BLaER1 (cell line): ENCODE measurements at regions not wholly inside any gene's neighbourhood (a gene's known extent, or its start where the extent isn't known, plus 50 kb on each side); places are given as distances from the start of the nearest gene placed in this dataset.
A peak's percentile ranks its signal among the peaks of the same experiment; 100 is the strongest.

Experiments
- H3K27ac ChIP-seq: shearing (Covaris generic); formaldehyde crosslinking; 2 replicates; pipeline ENCODE4 v1.8.1; 2022
- H3K27me3 ChIP-seq: shearing (Covaris generic); formaldehyde crosslinking; 2 replicates; pipeline ENCODE4 v1.8.1; 2022
- H3K36me3 ChIP-seq: shearing (Covaris generic); formaldehyde crosslinking; 2 replicates; pipeline ENCODE4 v1.8.1; 2022
- H3K4me1 ChIP-seq: shearing (Covaris generic); formaldehyde crosslinking; 2 replicates; pipeline ENCODE4 v1.8.1; 2022
- H3K4me2 ChIP-seq: shearing (Covaris generic); formaldehyde crosslinking; 2 replicates; pipeline ENCODE4 v1.8.1; 2022
- H3K4me3 ChIP-seq: shearing (Covaris generic); formaldehyde crosslinking; 2 replicates; pipeline ENCODE4 v1.8.1; 2022
- H3K9ac ChIP-seq: shearing (Covaris generic); formaldehyde crosslinking; 2 replicates; pipeline ENCODE4 v1.8.1; 2022
- H3K9me3 ChIP-seq: shearing (Covaris generic); formaldehyde crosslinking; 2 replicates; pipeline ENCODE4 v1.8.1; 2022
- H4K20me1 ChIP-seq: shearing (Covaris generic); formaldehyde crosslinking; 2 replicates; pipeline ENCODE4 v1.8.1; 2022
- Cebpa-rat ChIP-seq: shearing (Covaris generic); IDR thresholded peaks from 2 replicates; pipeline ENCODE4 v1.8.1; 2022

DNA sequence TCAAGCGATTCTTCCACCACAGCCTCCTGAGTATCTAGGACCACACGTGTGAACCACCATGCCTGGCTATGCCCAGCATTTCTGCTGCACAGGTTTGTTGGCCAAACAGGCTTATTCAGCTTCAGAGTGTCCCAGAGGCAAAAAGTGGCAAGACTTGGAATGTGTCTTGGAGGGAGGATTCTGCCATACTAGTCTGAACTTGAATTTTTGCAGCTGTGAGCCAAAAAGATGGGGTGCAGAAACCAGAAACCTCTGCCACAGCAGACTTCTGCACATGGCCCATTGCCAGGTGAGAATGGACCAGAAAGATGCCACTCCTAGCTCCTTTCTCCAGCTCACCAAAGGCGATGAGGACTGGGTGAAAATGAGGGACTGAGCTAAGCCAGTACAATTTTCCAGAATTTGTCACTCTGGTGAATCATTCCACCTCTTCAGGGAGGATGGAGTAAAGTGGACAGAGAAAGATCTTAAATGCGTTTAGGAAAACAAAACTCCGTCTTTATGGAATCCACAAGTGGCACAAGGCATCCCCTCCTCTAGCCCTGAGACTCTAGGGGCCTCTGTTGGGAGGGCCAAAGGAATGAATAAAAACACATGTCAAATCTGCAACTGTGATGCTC lies 369.1 kb upstream of the CLNK start:
- Histone ChIP-seq H3K27ac (no peak overlapping the region), H3K4me1 (peaks cover 9% of the 10 kb centered on the region; the same call in 1 of the 2 replicates), H3K4me3 (no peak overlapping the region), H3K4me2 (peak overlapping the region; percentile 7; the same call in 1 of the 2 replicates), H3K27me3 (no peaks in the 10 kb centered on the region), H3K9ac (no peak overlapping the region), H4K20me1 (no peaks in the 10 kb centered on the region), H3K36me3 (no peaks in the 10 kb centered on the region), H3K9me3 (no peaks in the 10 kb centered on the region)
- TF ChIP-seq Cebpa-rat = no peak

- H3K4me3 ChIP-seq = no peak overlapping the region
- no peak overlapping the region for H3K4me2 ChIP-seq
- no peaks in the 10 kb centered on the region for H4K20me1 ChIP-seq
- H3K9ac ChIP-seq = no peak overlapping the region
- H3K27me3 ChIP-seq = no peaks in the 10 kb centered on the region
- H3K9me3 ChIP-seq = peaks cover 7% of the 10 kb centered on the region; the same call in 1 of the 2 replicates
- H3K36me3 ChIP-seq = no peaks in the 10 kb centered on the region
- TF ChIP-seq Cebpa-rat = no peak
- H3K27ac ChIP-seq = no peak overlapping the region
- peaks cover 9% of the 10 kb centered on the region; the same call in 1 of the 2 replicates for H3K4me1 ChIP-seq
Measured at GRCh38 chr4:11051181-11051580, 366.6 kb upstream of the CLNK start.

DNA sequence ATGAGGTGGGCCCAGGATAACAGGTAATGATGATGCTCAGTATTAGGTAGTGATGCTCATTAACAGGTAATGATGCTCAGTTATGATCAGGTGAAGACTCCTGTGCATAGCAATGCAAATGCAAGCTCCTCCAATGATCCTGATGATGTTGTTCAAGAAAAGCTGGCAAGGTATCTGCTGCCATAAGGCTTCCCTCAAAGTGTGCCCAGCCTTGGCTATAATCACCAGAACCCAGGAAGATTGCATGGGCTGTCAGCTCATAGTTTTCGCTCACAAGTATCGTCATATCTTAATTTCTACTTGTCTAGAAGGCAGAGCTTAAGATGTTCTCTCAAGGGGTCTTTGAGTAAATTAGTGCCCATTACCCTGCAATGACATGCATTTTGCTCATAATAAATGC lies 366.2 kb upstream of the CLNK start:
- Histone ChIP-seq H3K27me3 (no peaks in the 10 kb centered on the region), H3K27ac (no peak overlapping the region), H4K20me1 (no peaks in the 10 kb centered on the region), H3K4me3 (no peak overlapping the region), H3K9me3 (peaks cover 11% of the 10 kb centered on the region), H3K9ac (no peak overlapping the region), H3K4me1 (peaks cover 9% of the 10 kb centered on the region; the same call in 1 of the 2 replicates), H3K36me3 (no peaks in the 10 kb centered on the region), H3K4me2 (no peak overlapping the region)
- TF ChIP-seq Cebpa-rat = no peak

DNA sequence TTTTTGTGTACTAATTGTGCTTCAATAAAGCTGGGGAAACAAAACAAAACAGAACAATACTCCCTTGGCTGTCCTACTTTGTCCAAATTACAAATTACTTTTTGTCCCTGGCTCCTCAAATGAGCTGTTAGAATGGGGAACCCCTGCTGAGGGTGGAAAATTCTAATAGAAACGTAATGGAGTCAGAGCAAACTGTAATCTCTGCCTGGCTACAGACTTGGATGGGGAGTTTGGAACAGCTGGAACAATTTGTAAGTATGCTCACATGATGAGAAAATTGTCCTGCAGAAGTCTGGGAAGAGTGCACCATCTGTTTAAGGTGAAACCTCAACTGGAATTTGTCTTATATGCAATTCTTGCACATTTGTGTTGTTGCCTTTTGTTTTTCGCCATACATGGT lies 364.4 kb upstream of the CLNK start:
- Histone ChIP-seq H3K36me3 (no peaks in the 10 kb centered on the region), H3K27ac (no peak overlapping the region), H4K20me1 (no peaks in the 10 kb centered on the region), H3K9me3 (peaks cover 17% of the 10 kb centered on the region), H3K4me1 (peaks cover 8% of the 10 kb centered on the region), H3K4me2 (no peak overlapping the region), H3K27me3 (no peaks in the 10 kb centered on the region), H3K4me3 (no peak overlapping the region), H3K9ac (no peak overlapping the region)
- TF ChIP-seq Cebpa-rat = no peak

- no peaks in the 10 kb centered on the region for H4K20me1 ChIP-seq
- H3K4me1 ChIP-seq = peaks cover 17% of the 10 kb centered on the region
- peaks cover 17% of the 10 kb centered on the region for H3K9me3 ChIP-seq
- H3K27ac ChIP-seq = no peak overlapping the region
- no peak overlapping the region for H3K4me3 ChIP-seq
- no peak overlapping the region for H3K4me2 ChIP-seq
- H3K9ac ChIP-seq = no peak overlapping the region
- TF ChIP-seq Cebpa-rat = no peak
- H3K36me3 ChIP-seq = no peaks in the 10 kb centered on the region
- H3K27me3 ChIP-seq = no peaks in the 10 kb centered on the region
Measured at GRCh38 chr4:11042760-11043159, 358.2 kb upstream of the CLNK start.

DNA sequence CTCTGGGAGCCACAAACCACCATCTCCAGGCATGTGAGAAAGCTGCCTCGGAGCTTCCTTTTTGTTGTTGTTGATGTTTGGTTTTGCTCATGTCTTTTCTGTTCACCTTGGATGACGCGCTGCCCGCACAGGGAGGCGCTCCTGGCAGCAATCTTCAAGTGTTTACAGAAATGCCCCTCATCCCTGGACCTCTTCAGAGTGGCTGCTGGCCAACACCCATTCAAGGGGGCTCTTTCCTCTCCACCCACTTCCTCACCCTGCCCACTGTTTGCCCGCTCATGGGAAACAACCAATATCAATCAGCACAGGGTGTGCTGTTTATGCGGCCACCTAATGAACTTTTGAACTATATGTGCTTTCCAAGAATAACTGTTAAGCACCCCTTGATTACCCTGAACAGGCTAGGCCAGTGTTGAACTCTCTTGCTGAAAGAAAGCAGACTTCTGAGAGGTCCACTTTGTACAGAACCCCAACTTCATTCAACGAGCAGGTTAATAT lies 355.1 kb upstream of the CLNK start:
- H3K27me3 ChIP-seq = no peaks in the 10 kb centered on the region
- H3K9me3 ChIP-seq = no peaks in the 10 kb centered on the region
- H3K4me1 ChIP-seq = peaks cover 17% of the 10 kb centered on the region
- no peak for TF ChIP-seq Cebpa-rat
- no peaks in the 10 kb centered on the region for H4K20me1 ChIP-seq
- peak overlapping the region; percentile 39 for H3K4me2 ChIP-seq
- H3K4me3 ChIP-seq = no peak overlapping the region
- no peaks in the 10 kb centered on the region for H3K36me3 ChIP-seq
- no peak overlapping the region for H3K27ac ChIP-seq
- no peak overlapping the region for H3K9ac ChIP-seq

DNA sequence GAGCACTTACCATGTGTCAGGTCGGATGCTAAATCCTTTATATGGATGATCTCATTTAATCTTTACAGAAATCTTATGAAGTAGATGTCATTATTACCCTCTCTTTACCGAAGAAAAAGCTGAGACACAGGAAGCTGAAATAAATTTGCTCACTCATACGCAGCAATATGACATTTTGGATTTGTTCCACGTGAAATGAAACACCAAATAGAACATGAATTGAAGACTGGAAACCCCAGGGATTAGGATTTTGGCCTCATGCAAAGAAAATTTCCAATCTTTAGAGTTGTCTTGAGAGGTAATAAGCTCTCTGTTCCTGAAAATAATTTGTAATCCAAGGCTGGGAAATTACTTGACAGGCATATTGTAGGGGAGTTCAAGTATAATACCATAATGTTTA lies 354.4 kb upstream of the CLNK start:
- no peak overlapping the region for H3K27ac ChIP-seq
- no peak overlapping the region for H3K9ac ChIP-seq
- peaks cover 11% of the 10 kb centered on the region for H3K4me1 ChIP-seq
- no peak overlapping the region for H3K4me2 ChIP-seq
- H3K36me3 ChIP-seq = no peaks in the 10 kb centered on the region
- no peak overlapping the region for H3K4me3 ChIP-seq
- TF ChIP-seq Cebpa-rat = no peak
- H3K27me3 ChIP-seq = no peaks in the 10 kb centered on the region
- no peaks in the 10 kb centered on the region for H4K20me1 ChIP-seq
- H3K9me3 ChIP-seq = no peaks in the 10 kb centered on the region

- H3K9ac ChIP-seq = no peak overlapping the region
- no peak overlapping the region for H3K4me2 ChIP-seq
- no peaks in the 10 kb centered on the region for H3K36me3 ChIP-seq
- no peaks in the 10 kb centered on the region for H4K20me1 ChIP-seq
- no peaks in the 10 kb centered on the region for H3K9me3 ChIP-seq
- TF ChIP-seq Cebpa-rat = no peak
- no peaks in the 10 kb centered on the region for H3K27me3 ChIP-seq
- peaks cover 9% of the 10 kb centered on the region for H3K4me1 ChIP-seq
- H3K4me3 ChIP-seq = no peak overlapping the region
- H3K27ac ChIP-seq = no peak overlapping the region
Measured at GRCh38 chr4:11037637-11038036, 353.1 kb upstream of the CLNK start.

DNA sequence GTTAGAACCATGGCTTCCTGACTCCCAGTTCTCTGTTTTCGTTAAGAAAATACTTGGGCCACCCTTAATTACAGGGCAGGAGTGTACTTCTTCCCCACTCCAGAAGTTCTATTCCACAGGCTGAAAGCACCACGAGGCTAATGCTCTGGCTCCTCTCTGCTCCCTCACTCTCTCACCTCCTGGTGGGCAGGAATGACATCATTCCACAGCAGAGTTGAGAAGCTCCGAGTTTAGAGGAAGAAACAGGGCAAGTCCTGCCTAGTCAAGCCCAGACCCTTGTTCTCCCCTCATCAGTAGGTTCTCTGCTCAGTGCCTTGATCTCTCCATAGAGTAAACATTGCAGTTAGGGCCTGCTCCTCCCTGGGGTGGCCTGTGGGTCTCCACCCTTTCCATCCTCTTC lies 343.8 kb upstream of the CLNK start:
- no peak for TF ChIP-seq Cebpa-rat
- no peak overlapping the region for H3K4me2 ChIP-seq
- H3K9ac ChIP-seq = no peak overlapping the region
- H4K20me1 ChIP-seq = no peaks in the 10 kb centered on the region
- peaks cover 13% of the 10 kb centered on the region for H3K9me3 ChIP-seq
- no peaks in the 10 kb centered on the region for H3K27me3 ChIP-seq
- H3K4me1 ChIP-seq = no peaks in the 10 kb centered on the region
- H3K27ac ChIP-seq = no peak overlapping the region
- no peaks in the 10 kb centered on the region for H3K36me3 ChIP-seq
- H3K4me3 ChIP-seq = no peak overlapping the region

DNA sequence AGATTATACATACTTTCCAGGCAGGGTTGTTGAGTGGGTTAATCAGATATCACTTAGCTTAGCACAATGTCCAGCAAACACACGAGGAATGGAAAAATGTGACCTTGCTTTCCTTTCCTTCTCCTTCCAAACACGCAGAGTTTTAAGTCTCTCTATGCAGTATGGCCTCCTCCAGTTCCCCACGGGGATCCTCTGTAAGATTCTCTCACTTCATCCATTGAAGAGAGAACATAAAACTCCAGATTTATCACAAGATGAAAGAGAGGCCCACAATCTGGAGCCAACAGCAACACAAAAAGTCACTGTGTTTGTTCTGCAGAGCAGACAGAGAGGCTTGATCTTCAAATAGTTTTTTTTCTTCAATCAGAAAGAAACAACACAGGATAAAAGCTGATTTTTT lies 336.8 kb upstream of the CLNK start:
- no peak overlapping the region for H3K4me3 ChIP-seq
- TF ChIP-seq Cebpa-rat = no peak
- H3K9ac ChIP-seq = no peak overlapping the region
- H3K27me3 ChIP-seq = no peaks in the 10 kb centered on the region
- no peaks in the 10 kb centered on the region for H3K36me3 ChIP-seq
- H4K20me1 ChIP-seq = no peaks in the 10 kb centered on the region
- no peaks in the 10 kb centered on the region for H3K9me3 ChIP-seq
- H3K4me1 ChIP-seq = no peaks in the 10 kb centered on the region
- no peak overlapping the region for H3K27ac ChIP-seq
- no peak overlapping the region for H3K4me2 ChIP-seq
